Fibroblast of gingiva (primary cell): ENCODE measurements at regions not wholly inside any gene's neighbourhood (a gene's known extent, or its start where the extent isn't known, plus 50 kb on each side); places are given as distances from the start of the nearest gene placed in this dataset.
"Not testable (repeated sequence)": the region's sequence is repeated elsewhere in the genome, so short reads cannot be mapped to it uniquely, and the experiment has no call there.

Source experiments
- DNase-seq: peaks from one replicate; pipeline ENCODE4 v3.0.0-alpha.2; 2011; ENCODE audit warnings: low read depth

- no peak for DNase-seq
Measured at GRCh38 chr13:87207280-87208003, 463.7 kb upstream of the SLITRK5 start.

- DNase-seq: no peak
Measured at GRCh38 chr13:87208636-87209035, 462.5 kb upstream of the SLITRK5 start.

- peak; percentile 37 for DNase-seq
Measured at GRCh38 chr13:87234981-87235380, 436.2 kb upstream of the SLITRK5 start.

GRCh38 chr13:87235621-87236020 lies 435.6 kb upstream of the SLITRK5 start:
- no peak for DNase-seq

- no peak for DNase-seq
Measured at GRCh38 chr13:87244256-87244890, 426.8 kb upstream of the SLITRK5 start.

- not testable (repeated sequence) for DNase-seq
Measured at GRCh38 chr13:87249847-87250246, 421.3 kb upstream of the SLITRK5 start.

GRCh38 chr13:87255394-87255793 lies 415.8 kb upstream of the SLITRK5 start:
- DNase-seq: no peak

GRCh38 chr13:87259479-87260083 lies 411.6 kb upstream of the SLITRK5 start:
- no peak for DNase-seq

GRCh38 chr13:87274209-87274819 lies 396.9 kb upstream of the SLITRK5 start:
- DNase-seq: peak; percentile 27

- DNase-seq: no peak
Measured at GRCh38 chr13:87280139-87280538, 391.0 kb upstream of the SLITRK5 start.

GRCh38 chr13:87287721-87288120 lies 383.4 kb upstream of the SLITRK5 start:
- no peak for DNase-seq

GRCh38 chr13:87295636-87296035 lies 375.5 kb upstream of the SLITRK5 start:
- no peak for DNase-seq

- no peak for DNase-seq
Measured at GRCh38 chr13:87302034-87302433, 369.1 kb upstream of the SLITRK5 start.

- no peak for DNase-seq
Measured at GRCh38 chr13:87302931-87303330, 368.2 kb upstream of the SLITRK5 start.

GRCh38 chr13:87311165-87311564 lies 360.0 kb upstream of the SLITRK5 start:
- no peak for DNase-seq

GRCh38 chr13:87314822-87315221 lies 356.3 kb upstream of the SLITRK5 start:
- DNase-seq: no peak

GRCh38 chr13:87322386-87322785 lies 348.8 kb upstream of the SLITRK5 start:
- DNase-seq: no peak

- DNase-seq: no peak
Measured at GRCh38 chr13:87324558-87324957, 346.6 kb upstream of the SLITRK5 start.

GRCh38 chr13:87331178-87331577 lies 340.0 kb upstream of the SLITRK5 start:
- DNase-seq: peak; percentile 84

- no peak for DNase-seq
Measured at GRCh38 chr13:87333599-87333998, 337.6 kb upstream of the SLITRK5 start.

GRCh38 chr13:87334176-87334575 lies 337.0 kb upstream of the SLITRK5 start:
- DNase-seq: no peak

GRCh38 chr13:87336346-87336889 lies 334.8 kb upstream of the SLITRK5 start:
- DNase-seq: not testable (repeated sequence)

GRCh38 chr13:87344176-87344575 lies 327.0 kb upstream of the SLITRK5 start:
- no peak for DNase-seq
